ENCODE measurements at regions not wholly inside any gene's neighbourhood (a gene's known extent, or its start where the extent isn't known, plus 50 kb on each side); places are given as distances from the start of the nearest gene placed in this dataset.

GRCh38 chr2:886072-887022 lies 64.3 kb upstream of the SNTG2 start:
- Histone ChIP-seq H3K4me1 (ENCODE audit: control insufficient read depth, insufficient read depth, low read length) (peaks cover 20% of the 10 kb centered on the region; the same call in 1 of the 2 replicates), H3K27me3 (ENCODE audit: control insufficient read depth, insufficient read depth, low read length) (peaks cover 22% of the 10 kb centered on the region; the same call in 1 of the 2 replicates), H3K9me3 (ENCODE audit: control insufficient read depth, insufficient read depth, low read depth, low read length) (no peaks in the 10 kb centered on the region), H3K36me3 (ENCODE audit: control insufficient read depth, insufficient read depth, low read length) (no peaks in the 10 kb centered on the region), H3K27ac (ENCODE audit: low read depth, low read length) (no peak overlapping the region), H3K4me3 (ENCODE audit: low read depth, low read length) (no peak overlapping the region), H3K9ac (ENCODE audit: low read length) (no peak overlapping the region)

GRCh38 chr2:885230-886071 lies 65.2 kb upstream of the SNTG2 start:
- Histone ChIP-seq H3K4me1 (ENCODE audit: control insufficient read depth, insufficient read depth, low read length) (peaks cover 26% of the 10 kb centered on the region; the same call in 1 of the 2 replicates), H3K27ac (ENCODE audit: low read depth, low read length) (no peak overlapping the region), H3K9me3 (ENCODE audit: control insufficient read depth, insufficient read depth, low read depth, low read length) (no peaks in the 10 kb centered on the region), H3K27me3 (ENCODE audit: control insufficient read depth, insufficient read depth, low read length) (peaks cover 26% of the 10 kb centered on the region; the same call in 1 of the 2 replicates), H3K4me3 (ENCODE audit: low read depth, low read length) (no peak overlapping the region), H3K36me3 (ENCODE audit: control insufficient read depth, insufficient read depth, low read length) (no peaks in the 10 kb centered on the region), H3K9ac (ENCODE audit: low read length) (no peak overlapping the region)

- Histone ChIP-seq H3K4me3 (ENCODE audit: low read depth, low read length) (no peak overlapping the region), H3K36me3 (ENCODE audit: control insufficient read depth, insufficient read depth, low read length) (no peaks in the 10 kb centered on the region), H3K9ac (ENCODE audit: low read length) (no peak overlapping the region), H3K9me3 (ENCODE audit: control insufficient read depth, insufficient read depth, low read depth, low read length) (peaks cover 3% of the 10 kb centered on the region; the same call in 1 of the 2 replicates), H3K4me1 (ENCODE audit: control insufficient read depth, insufficient read depth, low read length) (peaks cover 23% of the 10 kb centered on the region; the same call in 1 of the 2 replicates), H3K27me3 (ENCODE audit: control insufficient read depth, insufficient read depth, low read length) (peaks cover 26% of the 10 kb centered on the region; the same call in 1 of the 2 replicates), H3K27ac (ENCODE audit: low read depth, low read length) (no peak overlapping the region)
These were observed 66.6 kb upstream of the SNTG2 start for GRCh38 chr2:883803-884748.

GRCh38 chr2:883260-883802 lies 67.3 kb upstream of the SNTG2 start:
- H3K36me3 ChIP-seq (ENCODE audit: control insufficient read depth, insufficient read depth, low read length) = no peaks in the 10 kb centered on the region
- no peak overlapping the region for H3K4me3 ChIP-seq (ENCODE audit: low read depth, low read length)
- no peak overlapping the region for H3K9ac ChIP-seq (ENCODE audit: low read length)
- peaks cover 7% of the 10 kb centered on the region; the same call in 1 of the 2 replicates for H3K9me3 ChIP-seq (ENCODE audit: control insufficient read depth, insufficient read depth, low read depth, low read length)
- peaks cover 19% of the 10 kb centered on the region; the same call in 1 of the 2 replicates for H3K4me1 ChIP-seq (ENCODE audit: control insufficient read depth, insufficient read depth, low read length)
- H3K27me3 ChIP-seq (ENCODE audit: control insufficient read depth, insufficient read depth, low read length) = peaks cover 26% of the 10 kb centered on the region; the same call in 1 of the 2 replicates
- no peak overlapping the region for H3K27ac ChIP-seq (ENCODE audit: low read depth, low read length)

GRCh38 chr2:881204-881918 lies 69.3 kb upstream of the SNTG2 start:
- Histone ChIP-seq H3K27me3 (ENCODE audit: control insufficient read depth, insufficient read depth, low read length) (peaks cover 26% of the 10 kb centered on the region; the same call in 1 of the 2 replicates), H3K4me1 (ENCODE audit: control insufficient read depth, insufficient read depth, low read length) (0 out of 2 replicates have a peak, but pooled peaks cover 9% of the 10 kb centered on the region), H3K27ac (ENCODE audit: low read depth, low read length) (no peak overlapping the region), H3K9me3 (ENCODE audit: control insufficient read depth, insufficient read depth, low read depth, low read length) (peaks cover 7% of the 10 kb centered on the region; the same call in 1 of the 2 replicates), H3K9ac (ENCODE audit: low read length) (no peak overlapping the region), H3K36me3 (ENCODE audit: control insufficient read depth, insufficient read depth, low read length) (no peaks in the 10 kb centered on the region), H3K4me3 (ENCODE audit: low read depth, low read length) (no peak overlapping the region)

- Histone ChIP-seq H3K4me3 (ENCODE audit: low read depth, low read length) (no peak overlapping the region), H3K27me3 (ENCODE audit: control insufficient read depth, insufficient read depth, low read length) (peaks cover 26% of the 10 kb centered on the region; the same call in 1 of the 2 replicates), H3K4me1 (ENCODE audit: control insufficient read depth, insufficient read depth, low read length) (0 out of 2 replicates have a peak, but pooled peaks cover 9% of the 10 kb centered on the region), H3K9ac (ENCODE audit: low read length) (no peak overlapping the region), H3K36me3 (ENCODE audit: control insufficient read depth, insufficient read depth, low read length) (no peaks in the 10 kb centered on the region), H3K9me3 (ENCODE audit: control insufficient read depth, insufficient read depth, low read depth, low read length) (peaks cover 7% of the 10 kb centered on the region; the same call in 1 of the 2 replicates), H3K27ac (ENCODE audit: low read depth, low read length) (no peak overlapping the region)
These were observed 70.3 kb upstream of the SNTG2 start for GRCh38 chr2:880201-880970.

GRCh38 chr2:879540-879939 lies 71.1 kb upstream of the SNTG2 start:
- peaks cover 21% of the 10 kb centered on the region; the same call in 1 of the 2 replicates for H3K27me3 ChIP-seq (ENCODE audit: control insufficient read depth, insufficient read depth, low read length)
- H3K9ac ChIP-seq (ENCODE audit: low read length) = no peak overlapping the region
- H3K9me3 ChIP-seq (ENCODE audit: control insufficient read depth, insufficient read depth, low read depth, low read length) = peaks cover 7% of the 10 kb centered on the region; the same call in 1 of the 2 replicates
- H3K36me3 ChIP-seq (ENCODE audit: control insufficient read depth, insufficient read depth, low read length) = no peaks in the 10 kb centered on the region
- H3K27ac ChIP-seq (ENCODE audit: low read depth, low read length) = no peak overlapping the region
- no peak overlapping the region for H3K4me3 ChIP-seq (ENCODE audit: low read depth, low read length)
- H3K4me1 ChIP-seq (ENCODE audit: control insufficient read depth, insufficient read depth, low read length) = 0 out of 2 replicates have a peak, but pooled peaks cover 8% of the 10 kb centered on the region

GRCh38 chr2:878245-878930 lies 72.3 kb upstream of the SNTG2 start:
- no peak overlapping the region for H3K9ac ChIP-seq (ENCODE audit: low read length)
- no peaks in the 10 kb centered on the region for H3K36me3 ChIP-seq (ENCODE audit: control insufficient read depth, insufficient read depth, low read length)
- no peak overlapping the region for H3K27ac ChIP-seq (ENCODE audit: low read depth, low read length)
- H3K4me1 ChIP-seq (ENCODE audit: control insufficient read depth, insufficient read depth, low read length) = 0 out of 2 replicates have a peak, but pooled peaks cover 5% of the 10 kb centered on the region
- H3K4me3 ChIP-seq (ENCODE audit: low read depth, low read length) = no peak overlapping the region
- H3K27me3 ChIP-seq (ENCODE audit: control insufficient read depth, insufficient read depth, low read length) = peaks cover 11% of the 10 kb centered on the region; the same call in 1 of the 2 replicates
- H3K9me3 ChIP-seq (ENCODE audit: control insufficient read depth, insufficient read depth, low read depth, low read length) = peaks cover 7% of the 10 kb centered on the region; the same call in 1 of the 2 replicates

Data from HUES6 (cell line).